GM12891 (cell line): ENCODE measurements at regions not wholly inside any gene's neighbourhood (a gene's known extent, or its start where the extent isn't known, plus 50 kb on each side); places are given as distances from the start of the nearest gene placed in this dataset.
"Not testable (repeated sequence)": the region's sequence is repeated elsewhere in the genome, so short reads cannot be mapped to it uniquely, and the experiment has no call there.

ENCODE experiments used
- PAX5 ChIP-seq: IDR thresholded peaks from 2 replicates; pipeline ENCODE4 v1.6.1; 2011; ENCODE audit warnings: low read length, moderate library complexity, mild to moderate bottlenecking; ENCODE audit not compliant: insufficient read depth, severe bottlenecking
- POLR2A ChIP-seq: IDR thresholded peaks from 2 replicates; pipeline ENCODE4 v1.6.1; 2011; ENCODE audit warnings: low read depth, low read length, control low read depth
- POLR2AphosphoS5 ChIP-seq: IDR thresholded peaks from 2 replicates; pipeline ENCODE4 v1.6.1; 2011; ENCODE audit warnings: low read depth, low read length, control low read depth
- TAF1 ChIP-seq: IDR thresholded peaks from 2 replicates; pipeline ENCODE4 v1.6.1; 2011; ENCODE audit warnings: low read depth, low read length, control low read depth

DNA sequence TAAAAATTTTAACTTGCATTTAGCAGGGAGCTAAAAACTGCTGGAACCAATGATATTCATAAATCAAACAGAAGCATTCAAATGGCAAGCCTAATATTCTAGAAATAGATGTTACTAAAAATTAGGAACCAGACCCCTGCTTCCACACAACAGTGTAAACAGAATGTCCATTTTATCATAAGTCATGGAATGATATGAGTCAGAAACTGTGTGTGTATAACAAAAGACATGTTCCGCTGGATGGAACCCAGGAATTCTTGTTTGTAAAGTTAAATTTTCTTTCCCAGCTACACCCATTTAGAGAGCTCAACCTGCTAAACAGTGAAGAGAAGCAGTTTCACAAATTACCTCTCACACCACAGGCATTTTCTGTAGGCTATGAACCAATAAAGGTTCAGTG, 131.1 kb upstream of the PTPN20 start:
- TF ChIP-seq POLR2AphosphoS5, TAF1, POLR2A, PAX5: not testable (repeated sequence)
